Stimulated activated CD8-positive, alpha-beta memory T cell treated with anti-CD3 and anti-CD28 coated beads, Interleukin-15, amount 100 ng/mL, for 48 hours (primary cell): ENCODE measurements at regions not wholly inside any gene's neighbourhood (a gene's known extent, or its start where the extent isn't known, plus 50 kb on each side); places are given as distances from the start of the nearest gene placed in this dataset.
"Not testable (repeated sequence)": the region's sequence is repeated elsewhere in the genome, so short reads cannot be mapped to it uniquely, and the experiment has no call there.

Source experiments
- DNase-seq, 2 donors: peaks; one replicate each; pipeline ENCODE4 v3.0.0-alpha.2; 2020; ENCODE audit warnings: low read depth in 2 of 2

- no peak for DNase-seq
These were observed 57.3 kb upstream of the NOVA1 start for GRCh38 chr14:26655128-26655527.

GRCh38 chr14:26663506-26663905 is 65.7 kb upstream of the NOVA1 start:
- DNase-seq: no peak

GRCh38 chr14:26678732-26679420 is 81.0 kb upstream of the NOVA1 start:
- DNase-seq: not testable (repeated sequence)

- no peak for DNase-seq
These were observed 87.6 kb upstream of the NOVA1 start for GRCh38 chr14:26685401-26685800.

GRCh38 chr14:26687301-26687837 is 89.5 kb upstream of the NOVA1 start:
- DNase-seq: no peak

- no peak for DNase-seq
These were observed 96.7 kb upstream of the NOVA1 start for GRCh38 chr14:26694521-26694920.

GRCh38 chr14:26702721-26703230 is 104.9 kb upstream of the NOVA1 start:
- DNase-seq: no peak

- no peak for DNase-seq
These were observed 106.0 kb upstream of the NOVA1 start for GRCh38 chr14:26703686-26704366.

- DNase-seq: no peak
These were observed 109.4 kb upstream of the NOVA1 start for GRCh38 chr14:26707234-26707633.

GRCh38 chr14:26709019-26709418 is 111.2 kb upstream of the NOVA1 start:
- no peak for DNase-seq

- DNase-seq: no peak
These were observed 121.7 kb upstream of the NOVA1 start for GRCh38 chr14:26719514-26719913.

- DNase-seq: no peak
These were observed 124.4 kb upstream of the NOVA1 start for GRCh38 chr14:26722258-26722657.

- no peak for DNase-seq
These were observed 132.0 kb upstream of the NOVA1 start for GRCh38 chr14:26729851-26730250.

- no peak for DNase-seq
These were observed 133.2 kb upstream of the NOVA1 start for GRCh38 chr14:26730929-26731618.

- no peak for DNase-seq
These were observed 138.0 kb upstream of the NOVA1 start for GRCh38 chr14:26735811-26736210.

GRCh38 chr14:26738571-26738970 is 140.7 kb upstream of the NOVA1 start:
- DNase-seq: no peak

- no peak for DNase-seq
These were observed 143.9 kb upstream of the NOVA1 start for GRCh38 chr14:26741711-26742212.

GRCh38 chr14:26743284-26743683 is 145.5 kb upstream of the NOVA1 start:
- DNase-seq: no peak

GRCh38 chr14:26744903-26745302 is 147.1 kb upstream of the NOVA1 start:
- no peak for DNase-seq

GRCh38 chr14:26761532-26761931 is 163.7 kb upstream of the NOVA1 start:
- no peak for DNase-seq

- no peak for DNase-seq
These were observed 167.5 kb upstream of the NOVA1 start for GRCh38 chr14:26765301-26765700.
